Tibial nerve (tissue), 3 donors: ENCODE measurements at regions not wholly inside any gene's neighbourhood (a gene's known extent, or its start where the extent isn't known, plus 50 kb on each side); places are given as distances from the start of the nearest gene placed in this dataset.

Experiments
- CTCF ChIP-seq, 5 experiments: fragments of 200-600 bp in 3 of 5; fragments of 450-650 bp in 2 of 5; sonication (generic) in 3 of 5; IDR thresholded peaks; one replicate each; pipeline ENCODE4 v1.5.1; 2016 to 2019; ENCODE audit warnings: antibody characterized with exemption in 5 of 5, mild to moderate bottlenecking in 3 of 5, moderate library complexity in 2 of 5
- POLR2A ChIP-seq, 2 donors: fragments of 450-650 bp; IDR thresholded peaks; one replicate each; pipeline ENCODE4 v1.6.1; 2017; ENCODE audit warnings: antibody characterized with exemption in 2 of 2, mild to moderate bottlenecking in 2 of 2, moderate library complexity in 2 of 2

- no peak for TF ChIP-seq CTCF (IDR thresholded peaks at IDR 0.05)
- no peak for TF ChIP-seq POLR2A (IDR thresholded peaks at IDR 0.05)
These were observed 70.1 kb upstream of the HECW1 start for GRCh38 chr7:43042302-43042701.
